A673 (cell line): ENCODE measurements at regions not wholly inside any gene's neighbourhood (a gene's known extent, or its start where the extent isn't known, plus 50 kb on each side); places are given as distances from the start of the nearest gene placed in this dataset.

ENCODE experiments used
- EZH2 ChIP-seq: fragments of 200-600 bp; sonication (generic); IDR thresholded peaks from 2 replicates; pipeline ENCODE4 v1.6.1; 2017; ENCODE audit warnings: borderline replicate concordance, low read depth, mild to moderate bottlenecking, mixed read lengths, antibody characterized with exemption, low read length; ENCODE audit not compliant: poor library complexity, severe bottlenecking
- TF ChIP-seq, protein P1 (sequence below): fragments of 300-800, 200-600 bp; sonication (generic); conservative IDR thresholded peaks from 2 replicates; pipeline ENCODE4 v1.5.1; 2017; ENCODE audit warnings: low read depth, mild to moderate bottlenecking, antibody characterized with exemption, low read length, moderate library complexity, mixed read lengths

GRCh38 chr17:31645351-31645750, 213.7 kb downstream of the COPRS start:
- TF ChIP-seq, protein P1, sequence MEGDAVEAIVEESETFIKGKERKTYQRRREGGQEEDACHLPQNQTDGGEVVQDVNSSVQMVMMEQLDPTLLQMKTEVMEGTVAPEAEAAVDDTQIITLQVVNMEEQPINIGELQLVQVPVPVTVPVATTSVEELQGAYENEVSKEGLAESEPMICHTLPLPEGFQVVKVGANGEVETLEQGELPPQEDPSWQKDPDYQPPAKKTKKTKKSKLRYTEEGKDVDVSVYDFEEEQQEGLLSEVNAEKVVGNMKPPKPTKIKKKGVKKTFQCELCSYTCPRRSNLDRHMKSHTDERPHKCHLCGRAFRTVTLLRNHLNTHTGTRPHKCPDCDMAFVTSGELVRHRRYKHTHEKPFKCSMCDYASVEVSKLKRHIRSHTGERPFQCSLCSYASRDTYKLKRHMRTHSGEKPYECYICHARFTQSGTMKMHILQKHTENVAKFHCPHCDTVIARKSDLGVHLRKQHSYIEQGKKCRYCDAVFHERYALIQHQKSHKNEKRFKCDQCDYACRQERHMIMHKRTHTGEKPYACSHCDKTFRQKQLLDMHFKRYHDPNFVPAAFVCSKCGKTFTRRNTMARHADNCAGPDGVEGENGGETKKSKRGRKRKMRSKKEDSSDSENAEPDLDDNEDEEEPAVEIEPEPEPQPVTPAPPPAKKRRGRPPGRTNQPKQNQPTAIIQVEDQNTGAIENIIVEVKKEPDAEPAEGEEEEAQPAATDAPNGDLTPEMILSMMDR: no peak
- TF ChIP-seq EZH2: no peak
